ENCODE measurements at regions not wholly inside any gene's neighbourhood (a gene's known extent, or its start where the extent isn't known, plus 50 kb on each side); places are given as distances from the start of the nearest gene placed in this dataset.
"Not testable (repeated sequence)": the region's sequence is repeated elsewhere in the genome, so short reads cannot be mapped to it uniquely, and the experiment has no call there.

GRCh38 chr2:87611416-87611815, 136.5 kb upstream of the PLGLB2 start:
- TF ChIP-seq CTCF (IDR thresholded peaks at IDR 0.05); EZH2 (IDR thresholded peaks at IDR 0.05; ENCODE audit: borderline replicate concordance, insufficient read depth, low read depth, low read length, poor library complexity, severe bottlenecking): not testable (repeated sequence)
